ENCODE measurements at regions not wholly inside any gene's neighbourhood (a gene's known extent, or its start where the extent isn't known, plus 50 kb on each side); places are given as distances from the start of the nearest gene placed in this dataset.

DNA sequence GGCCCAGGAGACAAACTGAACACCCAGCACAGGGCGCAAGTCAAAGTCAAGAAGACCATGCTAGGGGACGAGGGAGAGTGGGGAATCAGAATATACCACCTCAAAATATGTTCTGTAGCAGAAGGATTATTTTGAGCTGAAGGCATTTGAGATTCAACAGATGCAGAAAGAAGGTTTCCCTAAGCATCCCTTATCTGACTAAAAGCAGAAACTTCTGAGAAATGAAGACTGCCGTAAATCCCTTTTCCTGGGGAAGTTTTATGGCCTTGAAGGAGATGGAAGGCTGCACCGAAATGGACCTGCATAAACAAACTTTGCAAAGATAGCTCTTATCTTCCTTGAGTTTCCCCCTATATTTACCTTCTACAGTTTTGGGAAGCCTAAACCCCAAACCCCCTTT is 72.8 kb downstream of the PTTG1 start:
- TF ChIP-seq, protein P1, sequence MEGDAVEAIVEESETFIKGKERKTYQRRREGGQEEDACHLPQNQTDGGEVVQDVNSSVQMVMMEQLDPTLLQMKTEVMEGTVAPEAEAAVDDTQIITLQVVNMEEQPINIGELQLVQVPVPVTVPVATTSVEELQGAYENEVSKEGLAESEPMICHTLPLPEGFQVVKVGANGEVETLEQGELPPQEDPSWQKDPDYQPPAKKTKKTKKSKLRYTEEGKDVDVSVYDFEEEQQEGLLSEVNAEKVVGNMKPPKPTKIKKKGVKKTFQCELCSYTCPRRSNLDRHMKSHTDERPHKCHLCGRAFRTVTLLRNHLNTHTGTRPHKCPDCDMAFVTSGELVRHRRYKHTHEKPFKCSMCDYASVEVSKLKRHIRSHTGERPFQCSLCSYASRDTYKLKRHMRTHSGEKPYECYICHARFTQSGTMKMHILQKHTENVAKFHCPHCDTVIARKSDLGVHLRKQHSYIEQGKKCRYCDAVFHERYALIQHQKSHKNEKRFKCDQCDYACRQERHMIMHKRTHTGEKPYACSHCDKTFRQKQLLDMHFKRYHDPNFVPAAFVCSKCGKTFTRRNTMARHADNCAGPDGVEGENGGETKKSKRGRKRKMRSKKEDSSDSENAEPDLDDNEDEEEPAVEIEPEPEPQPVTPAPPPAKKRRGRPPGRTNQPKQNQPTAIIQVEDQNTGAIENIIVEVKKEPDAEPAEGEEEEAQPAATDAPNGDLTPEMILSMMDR (conservative IDR thresholded peaks at IDR 0.05): no peak
- no peak for TF ChIP-seq EZH2 (IDR thresholded peaks at IDR 0.05; ENCODE audit: low read depth)
